Skeletal muscle cell (primary cell): ENCODE measurements at regions not wholly inside any gene's neighbourhood (a gene's known extent, or its start where the extent isn't known, plus 50 kb on each side); places are given as distances from the start of the nearest gene placed in this dataset.

Experiments used
- DNase-seq: peaks from one replicate; pipeline ENCODE4 v3.0.0-alpha.2; 2010; ENCODE audit warnings: low read depth
- H3K4me3 ChIP-seq: 2 replicates; pipeline ENCODE4 v1.5.1; 2011; ENCODE audit warnings: low read depth, mild to moderate bottlenecking, control low read depth, low read length, moderate library complexity

GRCh38 chr13:73943965-73944233 is 190.3 kb downstream of the KLF12 start:
- DNase-seq: no peak
- no peak overlapping the region for H3K4me3 ChIP-seq

- no peak for DNase-seq
- H3K4me3 ChIP-seq: no peak overlapping the region
Observed at GRCh38 chr13:73943137-73943964, 190.9 kb downstream of the KLF12 start.

GRCh38 chr13:73941752-73942151 is 192.5 kb downstream of the KLF12 start:
- H3K4me3 ChIP-seq: no peak overlapping the region
- DNase-seq: no peak

DNA sequence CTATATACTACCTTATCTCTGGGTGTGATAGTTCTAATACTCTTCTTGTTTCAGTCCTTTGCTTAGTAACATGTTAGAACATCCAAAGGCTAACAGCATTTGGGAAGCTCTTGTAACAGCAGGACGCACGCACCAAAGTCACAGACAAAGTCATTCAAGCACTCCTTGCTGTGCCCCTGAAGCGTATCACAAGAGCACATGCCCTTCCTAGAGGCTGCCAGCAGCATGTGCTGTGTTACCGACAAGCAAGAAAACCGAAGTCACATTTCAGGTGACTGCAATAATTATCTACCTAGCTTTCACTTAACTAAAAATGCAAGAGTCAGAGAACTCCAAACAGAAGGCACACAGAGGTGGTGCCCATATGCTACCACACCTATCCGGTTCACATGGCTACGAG is 194.1 kb downstream of the KLF12 start:
- H3K4me3 ChIP-seq: no peak overlapping the region
- no peak for DNase-seq

DNA sequence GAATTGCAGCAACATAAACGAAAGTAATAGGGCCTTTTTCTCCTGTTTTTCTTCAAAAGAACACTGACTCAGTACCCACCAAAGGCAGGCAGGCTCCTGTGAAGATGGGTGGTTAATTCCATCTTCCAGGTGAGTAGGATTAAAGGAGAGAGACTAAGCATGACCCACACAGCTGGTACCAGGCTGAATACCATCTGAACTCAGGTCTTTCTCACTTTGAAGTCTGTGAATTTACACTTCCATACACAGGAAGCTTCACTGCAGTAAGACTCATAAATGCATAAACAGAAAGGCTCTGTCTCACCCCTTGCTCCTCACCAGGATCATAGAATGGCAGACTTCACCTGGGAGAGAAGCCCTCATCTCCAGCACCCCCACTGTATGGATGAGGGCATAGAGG is 194.6 kb downstream of the KLF12 start:
- DNase-seq: no peak
- H3K4me3 ChIP-seq: no peak overlapping the region

DNA sequence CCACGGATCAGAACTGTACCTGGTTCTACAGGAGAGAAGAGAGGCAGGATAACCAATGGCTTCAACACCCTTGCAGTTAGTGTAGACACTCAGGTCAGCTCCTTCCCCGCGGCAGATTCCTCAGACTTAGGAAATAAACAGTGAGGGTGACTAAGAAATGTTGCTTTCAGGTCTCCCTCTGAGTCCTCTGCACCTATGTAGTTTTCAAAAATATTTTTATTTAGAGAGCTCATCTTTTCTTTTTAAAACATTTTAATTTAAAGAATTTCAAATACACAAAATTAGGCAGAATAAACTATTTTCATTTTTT is 195.2 kb downstream of the KLF12 start:
- DNase-seq: no peak
- H3K4me3 ChIP-seq: no peak overlapping the region

GRCh38 chr13:73938372-73939070 is 195.7 kb downstream of the KLF12 start:
- H3K4me3 ChIP-seq: no peak overlapping the region
- peak; percentile 84 for DNase-seq

- no peak overlapping the region for H3K4me3 ChIP-seq
- no peak for DNase-seq
Observed at GRCh38 chr13:73937441-73937840, 196.8 kb downstream of the KLF12 start.

DNA sequence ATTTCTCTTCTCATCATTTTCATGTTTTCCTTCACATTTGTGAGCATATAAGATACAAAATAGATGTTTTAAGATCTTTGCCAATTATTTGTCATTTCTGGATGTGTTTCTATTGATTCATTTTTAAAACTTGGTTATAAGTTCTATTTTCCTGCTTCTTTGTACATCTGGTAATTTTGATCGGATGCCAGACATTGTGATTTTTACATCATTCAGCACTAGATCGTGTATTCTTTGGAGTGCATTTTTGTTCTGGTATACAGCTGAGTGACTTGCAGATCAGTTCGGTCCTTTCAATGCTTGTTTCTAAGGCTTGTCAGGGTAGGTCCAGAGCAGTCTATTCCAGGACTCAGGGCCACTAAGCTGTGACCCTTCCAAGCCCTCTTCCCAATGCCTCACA is 198.2 kb downstream of the KLF12 start:
- no peak overlapping the region for H3K4me3 ChIP-seq
- no peak for DNase-seq

GRCh38 chr13:73934771-73935170 is 199.4 kb downstream of the KLF12 start:
- H3K4me3 ChIP-seq: no peak overlapping the region
- no peak for DNase-seq

DNA sequence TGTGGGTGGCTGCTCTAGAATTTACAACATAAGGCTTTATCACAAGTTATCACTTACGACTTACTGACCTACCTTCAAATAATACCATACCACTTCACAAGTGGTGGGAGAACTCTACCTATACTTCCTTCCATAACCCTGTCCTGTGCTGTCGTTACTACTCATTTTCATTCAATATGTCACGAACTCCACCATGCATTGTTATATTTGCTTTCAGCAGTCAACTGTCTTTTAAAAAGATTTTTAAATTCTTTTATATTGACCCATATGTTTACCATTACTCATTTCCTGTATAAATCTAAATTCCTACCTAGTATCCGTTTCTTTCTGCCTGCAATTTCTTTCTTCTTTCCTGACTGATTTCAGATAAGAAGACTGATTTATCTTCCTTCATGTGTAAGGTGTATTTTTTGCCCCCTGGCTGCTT is 200.0 kb downstream of the KLF12 start:
- no peak for DNase-seq
- no peak overlapping the region for H3K4me3 ChIP-seq

- DNase-seq: no peak
- H3K4me3 ChIP-seq: no peak overlapping the region
Observed at GRCh38 chr13:73933795-73934194, 200.4 kb downstream of the KLF12 start.

DNA sequence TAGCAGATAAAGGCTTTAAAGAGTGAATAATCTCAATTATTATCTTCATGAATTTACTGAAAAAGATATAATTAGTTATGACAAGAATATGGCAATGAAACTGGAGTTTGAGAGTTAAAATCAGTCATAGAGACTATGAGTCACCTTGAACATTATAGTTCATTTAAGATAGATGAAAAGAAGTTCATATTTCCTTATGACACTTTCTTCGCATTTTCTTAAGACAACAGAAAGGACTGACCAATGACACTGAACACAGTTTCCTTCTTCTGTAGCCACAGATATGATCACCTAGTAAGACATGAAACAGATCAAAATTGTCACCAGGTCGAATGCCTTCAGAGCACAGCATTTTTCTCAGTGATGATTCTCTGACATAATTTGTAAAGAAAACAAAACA is 202.1 kb downstream of the KLF12 start:
- DNase-seq: no peak
- H3K4me3 ChIP-seq: no peak overlapping the region

DNA sequence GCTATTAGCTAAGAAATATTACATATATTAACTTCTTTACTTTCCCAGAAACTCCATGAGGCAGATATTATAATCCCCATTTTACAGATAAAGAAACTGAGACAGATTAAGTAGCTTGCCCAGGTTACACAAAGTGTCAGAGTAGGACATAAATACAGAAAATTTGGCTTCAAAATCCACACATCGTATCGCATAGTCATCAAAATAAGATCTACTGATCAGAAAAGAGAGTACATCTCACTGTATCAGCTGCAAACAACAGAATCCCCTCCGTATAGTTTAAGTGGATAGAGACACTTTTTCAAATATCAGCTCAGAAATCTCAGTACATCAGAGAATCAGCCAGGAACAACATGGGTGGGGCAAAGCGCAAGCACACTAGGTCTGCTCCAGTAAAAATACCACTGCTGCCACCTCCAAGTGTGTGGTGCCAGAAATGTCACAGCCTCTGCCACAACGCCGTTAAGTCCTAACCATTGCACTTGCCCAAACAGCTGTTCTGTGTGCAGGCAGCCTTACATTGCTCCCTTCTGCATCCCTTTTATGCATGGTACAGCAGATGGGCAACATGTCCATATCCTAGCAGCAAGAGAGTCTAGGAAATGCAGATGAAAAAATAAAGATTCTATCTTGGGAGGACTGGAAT is 204.8 kb downstream of the KLF12 start:
- no peak for DNase-seq
- no peak overlapping the region for H3K4me3 ChIP-seq

- DNase-seq: no peak
- no peak overlapping the region for H3K4me3 ChIP-seq
Observed at GRCh38 chr13:73924607-73925006, 209.6 kb downstream of the KLF12 start.

- no peak for DNase-seq
Observed at GRCh38 chr13:73922493-73923393, 211.5 kb downstream of the KLF12 start.

GRCh38 chr13:73918691-73919090 is 215.5 kb downstream of the KLF12 start:
- H3K4me3 ChIP-seq: no peak overlapping the region
- DNase-seq: no peak

More at GRCh38 chr13:73922493-73923393, 211.5 kb downstream of the KLF12 start:
- H3K4me3 ChIP-seq: no peak overlapping the region

GRCh38 chr13:73913751-73914518 is 220.3 kb downstream of the KLF12 start:
- no peak overlapping the region for H3K4me3 ChIP-seq

GRCh38 chr13:73913079-73913740 is 221.0 kb downstream of the KLF12 start:
- H3K4me3 ChIP-seq: no peak overlapping the region
- DNase-seq: peak; percentile 57

More at GRCh38 chr13:73913751-73914518, 220.3 kb downstream of the KLF12 start:
- peak; percentile 77 for DNase-seq
